ENCODE measurements at regions not wholly inside any gene's neighbourhood (a gene's known extent, or its start where the extent isn't known, plus 50 kb on each side); places are given as distances from the start of the nearest gene placed in this dataset.
"Not testable (repeated sequence)": the region's sequence is repeated elsewhere in the genome, so short reads cannot be mapped to it uniquely, and the experiment has no call there.

DNA sequence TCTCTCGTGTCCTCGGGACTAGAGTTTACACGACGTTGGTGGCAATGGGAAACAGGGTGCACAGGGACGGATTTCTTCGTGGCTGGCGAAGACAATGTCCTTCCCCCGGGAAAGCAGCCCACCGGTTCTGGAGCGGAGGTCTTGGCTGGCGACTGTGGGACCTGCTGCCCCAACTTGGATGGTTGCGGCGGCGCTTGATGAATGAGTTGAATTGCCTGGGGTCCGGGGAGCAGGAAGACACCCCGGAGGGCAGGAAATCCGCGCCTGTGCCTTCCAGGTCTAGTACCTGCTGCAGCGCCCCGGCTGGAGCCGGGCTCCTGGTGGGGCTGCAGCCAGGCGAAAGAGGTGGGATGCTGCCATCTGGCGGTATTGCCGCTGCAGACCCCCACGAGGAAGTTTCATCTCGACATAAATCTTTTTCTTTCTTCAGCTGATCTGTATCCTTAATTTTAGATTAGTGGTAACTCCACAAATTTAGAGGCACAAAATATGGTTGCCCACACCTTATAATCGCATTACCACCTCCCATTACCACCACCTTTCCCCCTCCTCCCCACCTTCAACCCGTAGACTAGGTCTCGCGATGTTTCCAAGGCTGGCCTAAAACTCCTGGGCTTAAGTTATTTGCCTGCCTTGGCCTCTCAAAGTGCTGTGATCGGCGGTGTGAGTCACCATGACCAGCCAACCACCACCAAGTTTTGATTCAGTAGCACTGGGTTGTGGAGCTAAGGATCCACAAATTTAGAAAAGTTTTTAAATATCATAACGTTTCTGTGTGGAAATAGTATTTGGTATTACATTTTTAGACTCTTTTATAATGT lies 1929.7 kb upstream of the DEFB115 start:
- not testable (repeated sequence) for H3K4me1 ChIP-seq (ENCODE audit: control insufficient read depth in 2 of 2, insufficient read depth in 2 of 2, low read length in 2 of 2); H3K27me3 ChIP-seq (ENCODE audit: control insufficient read depth in 2 of 2, insufficient read depth in 1 of 2, low read length in 1 of 2); DNase-seq (ENCODE audit: low read depth in 6 of 9, low spot score in 9 of 9); H3K27ac ChIP-seq (ENCODE audit: low read depth in 1 of 2, low read length in 1 of 2); H3K36me3 ChIP-seq (ENCODE audit: control insufficient read depth in 2 of 2, insufficient read depth in 2 of 2, low read length in 1 of 2); H3K4me3 ChIP-seq (ENCODE audit: low read length in 2 of 2)
- peaks cover 5 to 44% of the 10 kb centered on the region in 2 donors for H3K9me3 ChIP-seq (ENCODE audit: control insufficient read depth in 2 of 2, insufficient read depth in 1 of 2, low read length in 1 of 2)
- 41% methylated on average over 32 of the region's 33 CpGs for WGBS

DNA sequence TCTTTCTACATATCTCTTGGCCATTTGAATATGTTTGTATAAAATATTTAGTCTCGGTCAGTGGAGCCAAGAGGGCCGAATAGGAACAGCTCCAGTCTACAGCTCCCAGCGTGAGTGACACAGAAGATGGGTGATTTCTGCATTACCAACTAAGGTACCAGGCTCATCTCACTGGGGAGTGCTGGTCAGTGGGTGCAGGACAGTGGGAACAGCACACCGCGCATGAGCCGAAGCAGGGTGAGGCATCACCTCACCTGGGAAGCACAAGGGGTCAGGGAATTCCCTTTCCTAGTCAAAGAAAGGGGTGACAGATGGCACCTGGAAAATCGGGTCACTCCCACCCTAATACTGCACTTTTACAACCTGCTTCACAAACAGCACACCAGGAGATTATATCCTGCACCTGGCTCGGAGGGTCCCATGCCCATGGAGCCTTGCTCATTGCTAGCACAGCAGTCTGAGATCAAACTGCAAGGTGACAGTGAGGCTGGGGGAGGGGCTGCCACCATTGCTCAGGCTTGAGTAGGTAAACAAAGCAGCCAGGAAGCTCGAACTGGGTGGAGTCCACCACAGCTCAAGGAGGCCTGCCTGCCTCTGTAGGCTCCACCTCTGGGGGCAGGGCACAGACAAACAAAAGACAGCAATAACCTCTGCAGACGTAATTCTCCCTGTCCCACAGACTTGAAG lies 1926.9 kb upstream of the DEFB115 start:
- not testable (repeated sequence) for H3K27me3 ChIP-seq (ENCODE audit: control insufficient read depth in 2 of 2, insufficient read depth in 1 of 2, low read length in 1 of 2); H3K4me1 ChIP-seq (ENCODE audit: control insufficient read depth in 2 of 2, insufficient read depth in 2 of 2, low read length in 2 of 2); H3K36me3 ChIP-seq (ENCODE audit: control insufficient read depth in 2 of 2, insufficient read depth in 2 of 2, low read length in 1 of 2); H3K4me3 ChIP-seq (ENCODE audit: low read length in 2 of 2); DNase-seq (ENCODE audit: low read depth in 6 of 9, low spot score in 9 of 9); H3K27ac ChIP-seq (ENCODE audit: low read depth in 1 of 2, low read length in 1 of 2)
- 60% methylated on average over 10 of the region's 10 CpGs for WGBS
- H3K9me3 ChIP-seq (ENCODE audit: control insufficient read depth in 2 of 2, insufficient read depth in 1 of 2, low read length in 1 of 2) = peaks cover 5 to 29% of the 10 kb centered on the region in 2 donors

DNA sequence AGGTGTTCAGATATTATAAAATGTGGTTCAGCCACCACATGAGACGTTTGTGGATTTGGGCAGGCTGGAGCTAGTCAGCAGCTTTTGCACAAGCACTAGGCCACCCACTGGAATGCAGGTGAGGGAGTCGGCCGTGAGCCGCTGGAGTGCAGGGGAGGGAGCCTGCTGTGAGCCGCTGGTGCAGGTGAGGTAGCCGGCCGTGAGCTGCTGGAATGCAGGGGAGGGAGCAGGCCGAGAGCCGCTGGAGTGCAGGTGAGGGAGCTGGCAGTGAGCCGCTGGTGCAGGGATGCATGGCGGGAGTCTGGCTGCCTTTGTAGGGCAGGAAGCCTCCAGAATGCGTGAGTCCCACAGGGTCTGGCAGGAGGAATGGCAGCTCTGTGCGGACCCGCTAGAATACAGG lies 1907.6 kb upstream of the DEFB115 start:
- Histone ChIP-seq H3K9me3 (ENCODE audit: control insufficient read depth in 2 of 2, insufficient read depth in 1 of 2, low read length in 1 of 2) (peaks cover 2 to 11% of the 10 kb centered on the region in 2 donors), H3K4me3 (ENCODE audit: low read length in 2 of 2) (no peak overlapping the region), H3K36me3 (ENCODE audit: control insufficient read depth in 2 of 2, insufficient read depth in 2 of 2, low read length in 1 of 2) (no peaks in the 10 kb centered on the region), H3K4me1 (ENCODE audit: control insufficient read depth in 2 of 2, insufficient read depth in 2 of 2, low read length in 2 of 2) (no peaks in the 10 kb centered on the region), H3K27ac (ENCODE audit: low read depth in 1 of 2, low read length in 1 of 2) (no peak overlapping the region), H3K27me3 (ENCODE audit: control insufficient read depth in 2 of 2, insufficient read depth in 1 of 2, low read length in 1 of 2) (no peaks in the 10 kb centered on the region)
- WGBS = 80% methylated on average over 14 of the region's 14 CpGs
- no peak for DNase-seq (ENCODE audit: low read depth in 6 of 9, low spot score in 9 of 9)

DNA sequence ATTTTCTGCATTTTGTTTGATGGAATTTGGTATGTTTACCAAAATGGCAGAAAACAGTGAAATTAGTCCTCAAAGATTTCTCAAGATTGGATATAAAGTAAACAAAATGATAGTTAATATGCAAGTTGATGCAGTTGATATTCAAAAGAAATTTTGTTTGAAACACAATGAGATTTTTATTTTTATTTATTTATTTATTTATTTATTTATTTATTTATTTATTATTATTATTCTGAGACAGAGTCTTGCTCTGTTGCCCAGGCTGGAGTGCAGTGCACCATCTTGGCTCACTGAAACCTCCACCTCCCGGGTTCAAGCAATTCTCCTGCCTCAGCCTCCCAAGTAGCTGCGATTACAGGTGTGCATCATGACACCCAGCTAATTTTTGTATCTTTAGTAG lies 1881.5 kb upstream of the DEFB115 start:
- H3K9me3 ChIP-seq (ENCODE audit: control insufficient read depth in 2 of 2, insufficient read depth in 1 of 2, low read length in 1 of 2); H3K27me3 ChIP-seq (ENCODE audit: control insufficient read depth in 2 of 2, insufficient read depth in 1 of 2, low read length in 1 of 2); H3K4me3 ChIP-seq (ENCODE audit: low read length in 2 of 2); H3K27ac ChIP-seq (ENCODE audit: low read depth in 1 of 2, low read length in 1 of 2); DNase-seq (ENCODE audit: low read depth in 6 of 9, low spot score in 9 of 9); H3K4me1 ChIP-seq (ENCODE audit: control insufficient read depth in 2 of 2, insufficient read depth in 2 of 2, low read length in 2 of 2); H3K36me3 ChIP-seq (ENCODE audit: control insufficient read depth in 2 of 2, insufficient read depth in 2 of 2, low read length in 1 of 2): not testable (repeated sequence)
- WGBS = 67% methylated on average over 2 of the region's 2 CpGs

DNA sequence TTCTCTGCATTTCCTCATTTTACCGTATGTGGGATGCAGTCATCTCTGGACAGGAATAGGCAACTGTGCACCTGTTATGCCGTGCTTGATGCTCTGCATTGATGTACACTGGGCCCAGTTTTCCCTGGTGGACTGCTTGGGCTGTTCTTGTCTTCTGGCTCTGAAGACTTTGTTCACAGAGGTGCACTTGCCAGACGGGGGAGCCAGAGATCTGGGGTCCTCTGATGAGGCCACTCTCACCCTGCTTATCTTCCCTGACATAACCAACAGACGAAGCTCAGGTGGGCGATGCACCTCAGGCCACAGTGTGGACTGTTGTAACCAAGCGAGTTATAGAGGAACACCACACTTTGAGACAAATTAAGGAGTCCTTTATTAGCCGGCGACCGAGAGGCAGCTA lies 1864.6 kb upstream of the DEFB115 start:
- H3K9me3 ChIP-seq (ENCODE audit: control insufficient read depth in 2 of 2, insufficient read depth in 1 of 2, low read length in 1 of 2); H3K4me1 ChIP-seq (ENCODE audit: control insufficient read depth in 2 of 2, insufficient read depth in 2 of 2, low read length in 2 of 2); H3K27ac ChIP-seq (ENCODE audit: low read depth in 1 of 2, low read length in 1 of 2); H3K4me3 ChIP-seq (ENCODE audit: low read length in 2 of 2); H3K27me3 ChIP-seq (ENCODE audit: control insufficient read depth in 2 of 2, insufficient read depth in 1 of 2, low read length in 1 of 2); H3K36me3 ChIP-seq (ENCODE audit: control insufficient read depth in 2 of 2, insufficient read depth in 2 of 2, low read length in 1 of 2); DNase-seq (ENCODE audit: low read depth in 6 of 9, low spot score in 9 of 9): not testable (repeated sequence)
- WGBS = 52% methylated on average over 9 of the region's 9 CpGs

DNA sequence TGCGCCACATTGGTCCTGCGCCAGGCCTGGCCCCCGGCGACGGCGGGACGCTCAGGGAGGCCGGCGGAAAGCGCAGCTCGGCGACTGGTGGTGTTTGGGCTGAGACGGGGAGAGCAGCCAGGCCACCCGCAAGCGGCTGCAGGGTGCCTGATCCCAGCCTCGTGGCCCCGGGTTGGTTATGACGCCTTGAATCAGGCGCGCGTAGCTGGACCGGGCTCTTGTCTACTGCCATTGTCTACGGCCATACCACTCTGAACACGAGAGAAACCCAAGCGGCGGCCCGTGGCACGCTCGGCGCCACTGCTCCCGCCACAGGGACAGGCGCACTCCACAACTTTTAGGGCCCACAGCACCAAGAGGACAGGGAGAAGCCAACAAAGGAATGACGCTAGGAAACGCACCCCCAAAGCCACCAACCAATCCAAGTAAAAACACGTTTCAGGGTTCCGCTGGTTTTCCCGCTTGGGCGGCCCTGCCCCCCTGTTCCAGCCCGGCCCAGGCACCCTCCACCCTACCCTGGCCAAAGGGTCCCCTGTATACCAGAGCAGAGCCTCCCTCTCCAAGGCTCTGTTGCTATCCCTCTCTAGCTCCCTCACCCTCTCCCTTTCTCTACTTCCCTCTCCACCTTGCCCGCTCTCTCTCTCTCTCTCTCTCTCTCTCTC lies 1849.3 kb upstream of the DEFB115 start:
- peaks cover 4 to 42% of the 10 kb centered on the region in 2 donors for H3K9me3 ChIP-seq (ENCODE audit: control insufficient read depth in 2 of 2, insufficient read depth in 1 of 2, low read length in 1 of 2)
- H3K4me3 ChIP-seq (ENCODE audit: low read length in 2 of 2) = no peak overlapping the region
- H3K27me3 ChIP-seq (ENCODE audit: control insufficient read depth in 2 of 2, insufficient read depth in 1 of 2, low read length in 1 of 2) = no peaks in the 10 kb centered on the region
- no peaks in the 10 kb centered on the region for H3K4me1 ChIP-seq (ENCODE audit: control insufficient read depth in 2 of 2, insufficient read depth in 2 of 2, low read length in 2 of 2)
- no peaks in the 10 kb centered on the region for H3K36me3 ChIP-seq (ENCODE audit: control insufficient read depth in 2 of 2, insufficient read depth in 2 of 2, low read length in 1 of 2)
- 48% methylated on average over 39 of the region's 40 CpGs for WGBS
- H3K27ac ChIP-seq (ENCODE audit: low read depth in 1 of 2, low read length in 1 of 2) = no peak overlapping the region
- no peak for DNase-seq (ENCODE audit: low read depth in 6 of 9, low spot score in 9 of 9)

DNA sequence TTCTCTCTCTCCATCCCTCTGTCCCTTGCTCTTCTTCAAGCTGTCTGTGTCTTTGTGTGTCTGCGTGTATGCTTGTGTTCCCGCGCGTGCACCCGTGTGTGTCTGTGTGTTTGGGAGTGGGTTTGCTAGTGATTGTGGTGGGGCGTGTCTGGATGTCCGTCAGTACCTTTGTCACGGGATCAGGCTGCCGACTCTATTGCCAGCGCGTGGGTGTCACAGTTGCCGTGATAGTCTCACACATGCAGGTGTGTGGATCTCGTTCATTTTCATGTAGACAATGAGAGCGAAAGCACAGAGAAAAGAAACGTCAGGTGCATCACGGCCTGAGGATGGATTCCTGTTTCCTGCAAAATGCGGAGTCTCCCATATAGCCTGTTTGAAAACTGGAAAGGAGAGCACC lies 1848.8 kb upstream of the DEFB115 start:
- DNase-seq (ENCODE audit: low read depth in 6 of 9, low spot score in 9 of 9); H3K27me3 ChIP-seq (ENCODE audit: control insufficient read depth in 2 of 2, insufficient read depth in 1 of 2, low read length in 1 of 2); H3K4me1 ChIP-seq (ENCODE audit: control insufficient read depth in 2 of 2, insufficient read depth in 2 of 2, low read length in 2 of 2); H3K4me3 ChIP-seq (ENCODE audit: low read length in 2 of 2); H3K27ac ChIP-seq (ENCODE audit: low read depth in 1 of 2, low read length in 1 of 2); H3K36me3 ChIP-seq (ENCODE audit: control insufficient read depth in 2 of 2, insufficient read depth in 2 of 2, low read length in 1 of 2): not testable (repeated sequence)
- 55% methylated on average over 17 of the region's 17 CpGs for WGBS
- peaks cover 4 to 42% of the 10 kb centered on the region in 2 donors for H3K9me3 ChIP-seq (ENCODE audit: control insufficient read depth in 2 of 2, insufficient read depth in 1 of 2, low read length in 1 of 2)

DNA sequence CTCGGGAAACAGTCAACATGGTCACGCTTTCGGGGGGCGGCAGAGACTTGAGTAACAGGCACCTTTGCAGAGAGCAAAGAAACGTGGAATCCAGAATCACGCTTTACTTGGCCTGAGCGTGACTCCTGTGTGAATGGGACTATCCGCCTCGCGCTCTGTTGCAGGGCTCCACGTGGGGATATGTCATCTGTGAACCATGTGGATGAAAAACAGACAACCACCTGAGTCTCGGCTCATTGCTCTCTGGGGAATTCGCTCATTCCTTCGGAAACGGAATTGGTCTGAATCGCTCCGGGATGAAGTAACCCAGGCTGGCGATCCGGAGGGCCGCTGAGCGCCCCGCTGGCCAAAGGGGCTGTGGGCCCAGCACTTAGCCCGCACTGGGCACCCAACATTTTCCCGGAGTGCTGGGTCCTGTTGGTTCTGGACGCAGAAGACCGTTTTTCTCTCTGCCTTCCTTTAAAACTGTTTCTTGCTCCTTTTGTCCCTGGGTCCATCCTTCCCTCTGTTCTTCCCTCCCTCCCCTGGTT lies 1848.2 kb upstream of the DEFB115 start:
- not testable (repeated sequence) for H3K36me3 ChIP-seq (ENCODE audit: control insufficient read depth in 2 of 2, insufficient read depth in 2 of 2, low read length in 1 of 2); H3K27me3 ChIP-seq (ENCODE audit: control insufficient read depth in 2 of 2, insufficient read depth in 1 of 2, low read length in 1 of 2); H3K4me1 ChIP-seq (ENCODE audit: control insufficient read depth in 2 of 2, insufficient read depth in 2 of 2, low read length in 2 of 2); DNase-seq (ENCODE audit: low read depth in 6 of 9, low spot score in 9 of 9); H3K4me3 ChIP-seq (ENCODE audit: low read length in 2 of 2); H3K27ac ChIP-seq (ENCODE audit: low read depth in 1 of 2, low read length in 1 of 2)
- WGBS = 54% methylated on average over 26 of the region's 26 CpGs
- H3K9me3 ChIP-seq (ENCODE audit: control insufficient read depth in 2 of 2, insufficient read depth in 1 of 2, low read length in 1 of 2) = peaks cover 4 to 42% of the 10 kb centered on the region in 2 donors

Measured in thymus (tissue), 11 donors.